ENCODE measurements at regions not wholly inside any gene's neighbourhood (a gene's known extent, or its start where the extent isn't known, plus 50 kb on each side); places are given as distances from the start of the nearest gene placed in this dataset.
A peak's percentile ranks its signal among the peaks of the same experiment; 100 is the strongest.
"Not testable (repeated sequence)": the region's sequence is repeated elsewhere in the genome, so short reads cannot be mapped to it uniquely, and the experiment has no call there.

- Histone ChIP-seq H3K36me3 (no peaks in the 10 kb centered on the region), H3K27me3 (no peaks in the 10 kb centered on the region), H3K9me3 (no peaks in the 10 kb centered on the region), H3K4me1 (ENCODE audit: control insufficient read depth in 1 of 2, insufficient read depth in 1 of 2, low read depth in 1 of 2, low read length in 1 of 2) (peaks cover 52 to 56% of the 10 kb centered on the region in 2 experiments), H3K27ac (peak overlapping the region; percentile 82), H3K4me3 (ENCODE audit: low read depth in 1 of 2, low read length in 1 of 2) (peak overlapping the region; percentile 62 to 70)
- TF ChIP-seq CTCF (IDR thresholded peaks at IDR 0.05): no peak
Observed at GRCh38 chr6:26234421-26235301, 130.3 kb upstream of the BTN3A2 start.

GRCh38 chr6:26235302-26235670 is 129.7 kb upstream of the BTN3A2 start:
- H3K36me3 ChIP-seq: no peaks in the 10 kb centered on the region
- peak overlapping the region; percentile 62 to 70 for H3K4me3 ChIP-seq (ENCODE audit: low read depth in 1 of 2, low read length in 1 of 2)
- TF ChIP-seq CTCF (IDR thresholded peaks at IDR 0.05): no peak
- H3K4me1 ChIP-seq (ENCODE audit: control insufficient read depth in 1 of 2, insufficient read depth in 1 of 2, low read depth in 1 of 2, low read length in 1 of 2): peaks cover 52 to 56% of the 10 kb centered on the region in 2 experiments
- H3K27ac ChIP-seq: peak overlapping the region; percentile 82
- no peaks in the 10 kb centered on the region for H3K27me3 ChIP-seq
- no peaks in the 10 kb centered on the region for H3K9me3 ChIP-seq

GRCh38 chr6:26239415-26239814 is 125.6 kb upstream of the BTN3A2 start:
- H3K4me3 ChIP-seq (ENCODE audit: low read depth in 1 of 2, low read length in 1 of 2); H3K27me3 ChIP-seq; H3K36me3 ChIP-seq; H3K9me3 ChIP-seq; H3K27ac ChIP-seq: not testable (repeated sequence)
- peaks cover 28 to 33% of the 10 kb centered on the region in 2 experiments for H3K4me1 ChIP-seq (ENCODE audit: control insufficient read depth in 1 of 2, insufficient read depth in 1 of 2, low read depth in 1 of 2, low read length in 1 of 2)

GRCh38 chr6:26240157-26241032 is 124.6 kb upstream of the BTN3A2 start:
- TF ChIP-seq CTCF (IDR thresholded peaks at IDR 0.05): no peak
- no peaks in the 10 kb centered on the region for H3K27me3 ChIP-seq
- H3K36me3 ChIP-seq: no peaks in the 10 kb centered on the region
- H3K9me3 ChIP-seq: no peaks in the 10 kb centered on the region
- H3K4me3 ChIP-seq (ENCODE audit: low read depth in 1 of 2, low read length in 1 of 2): peak overlapping the region; percentile 70 to 90
- H3K4me1 ChIP-seq (ENCODE audit: control insufficient read depth in 1 of 2, insufficient read depth in 1 of 2, low read depth in 1 of 2, low read length in 1 of 2): peaks cover 22 to 25% of the 10 kb centered on the region in 2 experiments
- peak overlapping the region; percentile 90 for H3K27ac ChIP-seq

- no peaks in the 10 kb centered on the region for H3K36me3 ChIP-seq
- no peak for TF ChIP-seq CTCF (IDR thresholded peaks at IDR 0.05)
- no peaks in the 10 kb centered on the region for H3K27me3 ChIP-seq
- H3K4me3 ChIP-seq (ENCODE audit: low read depth in 1 of 2, low read length in 1 of 2): peak overlapping the region; percentile 70 to 90
- H3K27ac ChIP-seq: peak overlapping the region; percentile 90
- H3K9me3 ChIP-seq: no peaks in the 10 kb centered on the region
- peaks cover 17 to 22% of the 10 kb centered on the region in 2 experiments for H3K4me1 ChIP-seq (ENCODE audit: control insufficient read depth in 1 of 2, insufficient read depth in 1 of 2, low read depth in 1 of 2, low read length in 1 of 2)
Observed at GRCh38 chr6:26241033-26241895, 123.7 kb upstream of the BTN3A2 start.

Data from neutrophil (primary cell).